Keratinocyte (primary cell): ENCODE measurements at regions not wholly inside any gene's neighbourhood (a gene's known extent, or its start where the extent isn't known, plus 50 kb on each side); places are given as distances from the start of the nearest gene placed in this dataset.

ENCODE experiments used
- CTCF ChIP-seq, 3 experiments: IDR thresholded peaks in 1 of 3; conservative IDR thresholded peaks in 1 of 3; optimal IDR thresholded peaks in 1 of 3; 2 replicates in 2 of 3; 3 replicates in 1 of 3; pipeline versions ENCODE3 to v1.5.1; 2011; ENCODE audit warnings: low read length in 3 of 3, mild to moderate bottlenecking in 3 of 3, moderate library complexity in 2 of 3, control low read depth in 1 of 3, inconsistent platforms in 1 of 3; ENCODE audit not compliant: insufficient read depth in 2 of 3; ENCODE audit errors: extremely low read depth in 1 of 3
- EZH2 ChIP-seq: IDR thresholded peaks from one replicate; pipeline ENCODE4 v1.6.1; 2012; ENCODE audit warnings: inconsistent platforms, mild to moderate bottlenecking, low read length, moderate library complexity

GRCh38 chr6:34617231-34617630 is 61.1 kb upstream of the SPDEF start:
- TF ChIP-seq CTCF (optimal IDR thresholded peaks at IDR 0.05 in 1 of 3, IDR thresholded peaks at IDR 0.05 in 1 of 3, conservative IDR thresholded peaks at IDR 0.05 in 1 of 3; ENCODE audit: extremely low read depth in 1 of 3, insufficient read depth in 2 of 3, low read length in 3 of 3) = no peak
- TF ChIP-seq EZH2 = no peak
